ENCODE measurements at regions not wholly inside any gene's neighbourhood (a gene's known extent, or its start where the extent isn't known, plus 50 kb on each side); places are given as distances from the start of the nearest gene placed in this dataset.

GRCh38 chr1:14519976-14520375 lies 78.5 kb upstream of the KAZN start:
- no peak for TF ChIP-seq CTCF (IDR thresholded peaks at IDR 0.05)

GRCh38 chr1:14520514-14521163 lies 77.8 kb upstream of the KAZN start:
- no peak for TF ChIP-seq CTCF (IDR thresholded peaks at IDR 0.05)

GRCh38 chr1:14521622-14522021 lies 76.9 kb upstream of the KAZN start:
- no peak for TF ChIP-seq CTCF (IDR thresholded peaks at IDR 0.05)

GRCh38 chr1:14522077-14522925 lies 76.2 kb upstream of the KAZN start:
- no peak for TF ChIP-seq CTCF (IDR thresholded peaks at IDR 0.05)

GRCh38 chr1:14522926-14523241 lies 75.6 kb upstream of the KAZN start:
- no peak for TF ChIP-seq CTCF (IDR thresholded peaks at IDR 0.05)

GRCh38 chr1:14524826-14525636 lies 73.5 kb upstream of the KAZN start:
- no peak for TF ChIP-seq CTCF (IDR thresholded peaks at IDR 0.05)

GRCh38 chr1:14529475-14529874 lies 69.0 kb upstream of the KAZN start:
- TF ChIP-seq CTCF (IDR thresholded peaks at IDR 0.05), result no peak

All from LNCAP (cell line).